ENCODE measurements at regions not wholly inside any gene's neighbourhood (a gene's known extent, or its start where the extent isn't known, plus 50 kb on each side); places are given as distances from the start of the nearest gene placed in this dataset.

- TF ChIP-seq, protein P1, sequence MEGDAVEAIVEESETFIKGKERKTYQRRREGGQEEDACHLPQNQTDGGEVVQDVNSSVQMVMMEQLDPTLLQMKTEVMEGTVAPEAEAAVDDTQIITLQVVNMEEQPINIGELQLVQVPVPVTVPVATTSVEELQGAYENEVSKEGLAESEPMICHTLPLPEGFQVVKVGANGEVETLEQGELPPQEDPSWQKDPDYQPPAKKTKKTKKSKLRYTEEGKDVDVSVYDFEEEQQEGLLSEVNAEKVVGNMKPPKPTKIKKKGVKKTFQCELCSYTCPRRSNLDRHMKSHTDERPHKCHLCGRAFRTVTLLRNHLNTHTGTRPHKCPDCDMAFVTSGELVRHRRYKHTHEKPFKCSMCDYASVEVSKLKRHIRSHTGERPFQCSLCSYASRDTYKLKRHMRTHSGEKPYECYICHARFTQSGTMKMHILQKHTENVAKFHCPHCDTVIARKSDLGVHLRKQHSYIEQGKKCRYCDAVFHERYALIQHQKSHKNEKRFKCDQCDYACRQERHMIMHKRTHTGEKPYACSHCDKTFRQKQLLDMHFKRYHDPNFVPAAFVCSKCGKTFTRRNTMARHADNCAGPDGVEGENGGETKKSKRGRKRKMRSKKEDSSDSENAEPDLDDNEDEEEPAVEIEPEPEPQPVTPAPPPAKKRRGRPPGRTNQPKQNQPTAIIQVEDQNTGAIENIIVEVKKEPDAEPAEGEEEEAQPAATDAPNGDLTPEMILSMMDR (IDR thresholded peaks at IDR 0.05; ENCODE audit: low read depth, low read length, missing control alignments), result no peak
- DNase-seq (ENCODE audit: extremely low read depth, low read depth), result no peak
- H3K4me3 ChIP-seq (replicated peaks; ENCODE audit: low read depth, low read length), result no peak overlapping the region
These were observed 90.4 kb downstream of the LHX2 start for GRCh38 chr9:124101969-124102345.

DNA sequence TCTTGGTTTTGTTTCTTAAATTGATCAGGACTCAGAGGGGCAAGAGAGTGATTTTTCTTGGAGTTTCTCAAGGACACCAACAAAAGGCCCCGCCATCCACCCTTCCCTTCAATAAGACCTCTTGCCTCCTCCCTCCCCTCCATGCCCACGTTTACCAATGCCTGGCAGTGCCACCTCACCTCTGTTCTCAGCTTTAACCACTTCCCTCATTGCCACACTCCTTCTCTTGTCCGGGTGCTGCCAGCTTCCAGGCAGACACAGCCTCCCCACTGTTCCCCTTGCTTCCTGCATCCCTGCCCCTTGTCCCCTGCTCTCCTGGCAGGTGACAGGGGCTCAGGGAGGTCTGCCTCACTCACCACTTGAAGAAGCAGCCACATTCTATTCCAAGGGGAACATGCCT lies 90.8 kb downstream of the LHX2 start:
- no peak for DNase-seq (ENCODE audit: extremely low read depth, low read depth)
- TF ChIP-seq, protein P1 (IDR thresholded peaks at IDR 0.05; ENCODE audit: low read depth, low read length, missing control alignments), result no peak
- no peak overlapping the region for H3K4me3 ChIP-seq (replicated peaks; ENCODE audit: low read depth, low read length)

- TF ChIP-seq, protein P1 (IDR thresholded peaks at IDR 0.05; ENCODE audit: low read depth, low read length, missing control alignments), result no peak
- DNase-seq (ENCODE audit: extremely low read depth, low read depth), result no peak
- no peak overlapping the region for H3K4me3 ChIP-seq (replicated peaks; ENCODE audit: low read depth, low read length)
These were observed 93.7 kb downstream of the LHX2 start for GRCh38 chr9:124105266-124105665.

GRCh38 chr9:124108216-124108615 lies 96.6 kb downstream of the LHX2 start:
- TF ChIP-seq, protein P1 (IDR thresholded peaks at IDR 0.05; ENCODE audit: low read depth, low read length, missing control alignments), result no peak
- no peak for DNase-seq (ENCODE audit: extremely low read depth, low read depth)
- H3K4me3 ChIP-seq (replicated peaks; ENCODE audit: low read depth, low read length), result no peak overlapping the region

GRCh38 chr9:124110307-124110915 lies 98.8 kb downstream of the LHX2 start:
- no peak overlapping the region for H3K4me3 ChIP-seq (replicated peaks; ENCODE audit: low read depth, low read length)
- no peak for DNase-seq (ENCODE audit: extremely low read depth, low read depth)
- TF ChIP-seq, protein P1 (IDR thresholded peaks at IDR 0.05; ENCODE audit: low read depth, low read length, missing control alignments), result no peak

DNA sequence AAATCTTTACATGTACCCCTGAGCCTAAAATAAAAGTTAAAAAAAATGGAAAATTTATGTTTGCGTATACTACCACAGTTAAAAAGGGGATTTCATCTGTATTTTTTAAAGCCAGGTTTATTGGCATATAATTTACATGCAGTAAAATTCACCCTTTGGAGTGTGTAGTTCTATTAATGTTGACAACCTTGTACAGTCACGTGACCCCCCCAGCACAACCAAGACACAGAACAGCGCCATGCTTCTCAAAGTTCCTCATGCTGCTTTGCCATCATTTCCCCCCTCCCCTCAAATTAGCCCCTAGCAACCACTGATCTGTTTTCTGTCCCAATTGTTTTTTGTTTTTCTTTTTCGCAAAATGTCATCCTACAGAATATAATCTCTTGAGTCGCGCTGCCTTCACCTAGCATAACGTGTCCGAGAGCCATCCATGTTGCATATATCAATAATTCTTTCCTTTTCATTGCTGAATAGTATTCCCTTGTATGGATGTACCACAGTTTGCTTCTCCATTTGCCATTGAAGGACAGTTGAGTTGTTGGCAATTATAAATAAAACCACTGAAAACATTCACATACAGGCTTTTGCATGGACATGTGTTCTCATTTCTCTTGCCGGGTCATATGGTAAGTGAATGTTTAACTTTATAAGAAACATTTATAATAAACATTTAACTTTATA lies 105.3 kb downstream of the LHX2 start:
- TF ChIP-seq, protein P1 (IDR thresholded peaks at IDR 0.05; ENCODE audit: low read depth, low read length, missing control alignments), result no peak
- no peak overlapping the region for H3K4me3 ChIP-seq (replicated peaks; ENCODE audit: low read depth, low read length)
- no peak for DNase-seq (ENCODE audit: extremely low read depth, low read depth)

Data from HFF-Myc (cell line).